H1 (cell line): ENCODE measurements at regions not wholly inside any gene's neighbourhood (a gene's known extent, or its start where the extent isn't known, plus 50 kb on each side); places are given as distances from the start of the nearest gene placed in this dataset.

Experiments used
- CBX5 ChIP-seq: fragments of 300-800, 300-1000 bp; sonication (generic); IDR thresholded peaks from 2 replicates; pipeline ENCODE4 v1.7.1; 2016; ENCODE audit warnings: antibody characterized with exemption, low read length, low read depth
- EP300 ChIP-seq, 2 experiments: IDR thresholded peaks; 1 replicate in 1 of 2; 2 replicates in 1 of 2; pipeline ENCODE4 v1.6.1; 2011 to 2012; ENCODE audit warnings: low read depth in 2 of 2, low read length in 2 of 2, mild to moderate bottlenecking in 2 of 2, borderline replicate concordance in 1 of 2, inconsistent platforms in 1 of 2, moderate library complexity in 1 of 2
- EZH2 ChIP-seq: fragments of 200-600 bp; sonication (generic); IDR thresholded peaks from 2 replicates; pipeline ENCODE4 v1.7.1; 2012; ENCODE audit warnings: low read depth, mild to moderate bottlenecking, moderate library complexity, low read length, inconsistent platforms; ENCODE audit not compliant: severe bottlenecking
- GABPA ChIP-seq: IDR thresholded peaks from 2 replicates; pipeline ENCODE4 v1.6.1; 2011; ENCODE audit warnings: mild to moderate bottlenecking, low read length, moderate library complexity, borderline replicate concordance; ENCODE audit not compliant: insufficient read depth
- HDAC2 ChIP-seq, 2 experiments: fragments of 300-600 bp in 1 of 2; sonication (generic) in 1 of 2; IDR thresholded peaks; 2 replicates each; pipeline ENCODE4 v1.6.1; 2011 to 2012; ENCODE audit warnings: low read depth in 2 of 2, low read length in 2 of 2, mild to moderate bottlenecking in 2 of 2, moderate library complexity in 2 of 2, borderline replicate concordance in 1 of 2, inconsistent platforms in 1 of 2
- JUN ChIP-seq: IDR thresholded peaks from 2 replicates; pipeline ENCODE4 v1.6.1; 2011; ENCODE audit warnings: low read depth, mild to moderate bottlenecking, improper control_type of control experiment, low read length
- KDM1A ChIP-seq: fragments of 200-600, 300-600 bp; sonication (generic); IDR thresholded peaks from 2 replicates; pipeline ENCODE4 v1.7.1; 2016; ENCODE audit warnings: mild to moderate bottlenecking, low read length, borderline replicate concordance
- TF ChIP-seq, protein P1 (sequence below), 3 experiments: IDR thresholded peaks; 1 replicate in 2 of 3; 2 replicates in 1 of 3; pipeline versions ENCODE4 v1.5.1 to v1.6.1; 2011; ENCODE audit warnings: low read length in 3 of 3, mild to moderate bottlenecking in 3 of 3, inconsistent platforms in 2 of 3, low read depth in 1 of 3, moderate library complexity in 1 of 3; ENCODE audit not compliant: insufficient read depth in 1 of 3; ENCODE audit errors: control extremely low read depth in 1 of 3

GRCh38 chr1:69436151-69436550 is 131.6 kb upstream of the LRRC7 start:
- TF ChIP-seq JUN (no peak), HDAC2 (IDR thresholded peaks at IDR 0.05; ENCODE audit: borderline replicate concordance in 1 of 2, low read depth in 2 of 2, low read length in 2 of 2) (no peak), EP300 (IDR thresholded peaks at IDR 0.05; ENCODE audit: borderline replicate concordance in 1 of 2, low read depth in 2 of 2, low read length in 2 of 2) (no peak), EZH2 (no peak), GABPA (no peak), KDM1A (no peak), CBX5 (no peak)
- TF ChIP-seq, protein P1, sequence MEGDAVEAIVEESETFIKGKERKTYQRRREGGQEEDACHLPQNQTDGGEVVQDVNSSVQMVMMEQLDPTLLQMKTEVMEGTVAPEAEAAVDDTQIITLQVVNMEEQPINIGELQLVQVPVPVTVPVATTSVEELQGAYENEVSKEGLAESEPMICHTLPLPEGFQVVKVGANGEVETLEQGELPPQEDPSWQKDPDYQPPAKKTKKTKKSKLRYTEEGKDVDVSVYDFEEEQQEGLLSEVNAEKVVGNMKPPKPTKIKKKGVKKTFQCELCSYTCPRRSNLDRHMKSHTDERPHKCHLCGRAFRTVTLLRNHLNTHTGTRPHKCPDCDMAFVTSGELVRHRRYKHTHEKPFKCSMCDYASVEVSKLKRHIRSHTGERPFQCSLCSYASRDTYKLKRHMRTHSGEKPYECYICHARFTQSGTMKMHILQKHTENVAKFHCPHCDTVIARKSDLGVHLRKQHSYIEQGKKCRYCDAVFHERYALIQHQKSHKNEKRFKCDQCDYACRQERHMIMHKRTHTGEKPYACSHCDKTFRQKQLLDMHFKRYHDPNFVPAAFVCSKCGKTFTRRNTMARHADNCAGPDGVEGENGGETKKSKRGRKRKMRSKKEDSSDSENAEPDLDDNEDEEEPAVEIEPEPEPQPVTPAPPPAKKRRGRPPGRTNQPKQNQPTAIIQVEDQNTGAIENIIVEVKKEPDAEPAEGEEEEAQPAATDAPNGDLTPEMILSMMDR (IDR thresholded peaks at IDR 0.05; ENCODE audit: control extremely low read depth in 1 of 3, insufficient read depth in 1 of 3, low read depth in 1 of 3, low read length in 3 of 3): no peak
